ENCODE measurements at regions not wholly inside any gene's neighbourhood (a gene's known extent, or its start where the extent isn't known, plus 50 kb on each side); places are given as distances from the start of the nearest gene placed in this dataset.

DNA sequence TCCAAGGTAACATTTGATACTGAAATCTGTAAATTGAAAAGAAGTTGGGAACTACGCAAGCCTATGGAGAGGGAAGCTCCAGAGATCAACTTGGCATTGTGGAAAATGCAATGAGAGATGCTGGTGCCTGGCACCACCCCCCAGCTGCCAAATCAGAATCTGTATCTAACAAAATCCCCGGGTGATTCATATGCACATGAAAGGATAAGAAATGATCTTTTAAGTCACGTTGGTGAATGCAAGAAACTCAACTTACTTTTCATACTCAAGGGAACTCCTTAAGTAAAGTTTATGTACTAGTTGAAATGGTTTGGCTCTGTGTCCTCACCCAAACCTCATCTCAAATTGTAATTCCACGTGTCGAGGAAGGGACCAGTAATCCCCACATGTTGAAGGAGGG is 158.5 kb upstream of the MYO16 start:
- FAIRE-seq (no peak), ATAC-seq (no peak), DNase-seq (ENCODE audit: extremely low read depth in 1 of 4, low spot score in 3 of 4) (no peak)
- Histone ChIP-seq H3K79me2 (ENCODE audit: control insufficient read depth, insufficient read depth, low read length) (no peaks in the 10 kb centered on the region), H3K9me3 (replicated peaks; ENCODE audit: control insufficient read depth, insufficient read depth, low read depth, low read length) (no peaks in the 10 kb centered on the region), H3K9me1 (ENCODE audit: control insufficient read depth, insufficient read depth, low read length) (no peaks in the 10 kb centered on the region), H3K4me1 (replicated peaks in 1 of 2; ENCODE audit: control insufficient read depth in 2 of 2, insufficient read depth in 2 of 2, low read length in 2 of 2) (no peaks in the 10 kb centered on the region), H4K20me1 (replicated peaks; ENCODE audit: control insufficient read depth, insufficient read depth, low read length) (no peaks in the 10 kb centered on the region), H3K36me3 (ENCODE audit: control insufficient read depth, insufficient read depth, low read length) (no peaks in the 10 kb centered on the region), H3K27me3 (ENCODE audit: control insufficient read depth in 2 of 2, insufficient read depth in 2 of 2, low read length in 2 of 2) (no peaks in the 10 kb centered on the region), H3K9ac (ENCODE audit: insufficient read depth in 1 of 2, low read depth in 2 of 2, low read length in 2 of 2) (no peak overlapping the region), H3K4me2 (ENCODE audit: insufficient read depth, low read length) (no peak overlapping the region), H3K27ac (ENCODE audit: extremely low read depth, low read depth, low read length) (no peak overlapping the region), H3K4me3 (no peak overlapping the region), H2AFZ (ENCODE audit: low read depth, low read length) (no peak overlapping the region)
- no peak for TF ChIP-seq ZEB2 (IDR thresholded peaks at IDR 0.05)
- TF ChIP-seq TEAD1 (CRISPR knock-in tag; IDR thresholded peaks at IDR 0.05) = no peak
- TF ChIP-seq, protein P1, sequence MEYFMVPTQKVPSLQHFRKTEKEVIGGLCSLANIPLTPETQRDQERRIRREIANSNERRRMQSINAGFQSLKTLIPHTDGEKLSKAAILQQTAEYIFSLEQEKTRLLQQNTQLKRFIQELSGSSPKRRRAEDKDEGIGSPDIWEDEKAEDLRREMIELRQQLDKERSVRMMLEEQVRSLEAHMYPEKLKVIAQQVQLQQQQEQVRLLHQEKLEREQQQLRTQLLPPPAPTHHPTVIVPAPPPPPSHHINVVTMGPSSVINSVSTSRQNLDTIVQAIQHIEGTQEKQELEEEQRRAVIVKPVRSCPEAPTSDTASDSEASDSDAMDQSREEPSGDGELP (CRISPR knock-in tag; IDR thresholded peaks at IDR 0.05; ENCODE audit: borderline replicate concordance) = no peak
- no peak for TF ChIP-seq ELF1 (tag; IDR thresholded peaks at IDR 0.05)
- BruUV-seq (replicated peaks) = no TSS peak
- in situ Hi-C loops (cut with MboI) (no loop called here), intact Hi-C loops (cut with micrococcal nuclease) (no loop called here)
- CTCF ChIA-PET (ENCODE audit: low intra/inter-chr PET ratio) = no interaction called here
- POLR2A ChIA-PET = no interaction called here
- 11% methylated on average over 4 of the region's 5 CpGs for WGBS (ENCODE audit: insufficient coverage, low coverage, missing lambda C conversion rate)

DNA sequence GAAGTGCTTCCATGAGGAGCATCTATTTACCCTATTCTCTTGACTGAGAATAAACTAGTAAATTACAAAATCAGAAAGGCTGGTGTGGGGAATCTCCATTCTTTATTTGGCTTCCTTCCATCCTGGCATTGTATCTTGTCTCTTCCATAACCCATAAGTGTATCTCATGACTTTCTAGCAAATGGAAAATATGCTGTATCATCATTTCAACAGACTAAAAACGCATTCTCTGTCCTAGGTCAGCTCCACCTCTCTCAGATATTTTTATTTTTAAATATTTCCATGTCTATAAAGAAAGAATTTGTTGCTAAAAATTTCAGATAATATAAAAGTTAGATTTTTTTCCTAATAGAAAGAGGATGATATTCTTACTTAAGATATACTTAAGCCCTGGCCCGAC is 154.2 kb upstream of the MYO16 start:
- Histone ChIP-seq H4K20me1 (replicated peaks; ENCODE audit: control insufficient read depth, insufficient read depth, low read length) (no peaks in the 10 kb centered on the region), H2AFZ (ENCODE audit: low read depth, low read length) (no peak overlapping the region), H3K4me2 (ENCODE audit: insufficient read depth, low read length) (no peak overlapping the region), H3K4me3 (no peak overlapping the region), H3K36me3 (ENCODE audit: control insufficient read depth, insufficient read depth, low read length) (no peaks in the 10 kb centered on the region), H3K27ac (ENCODE audit: extremely low read depth, low read depth, low read length) (no peak overlapping the region), H3K9ac (ENCODE audit: insufficient read depth in 1 of 2, low read depth in 2 of 2, low read length in 2 of 2) (no peak overlapping the region), H3K9me1 (ENCODE audit: control insufficient read depth, insufficient read depth, low read length) (no peaks in the 10 kb centered on the region), H3K9me3 (replicated peaks; ENCODE audit: control insufficient read depth, insufficient read depth, low read depth, low read length) (no peaks in the 10 kb centered on the region), H3K79me2 (ENCODE audit: control insufficient read depth, insufficient read depth, low read length) (no peaks in the 10 kb centered on the region), H3K4me1 (replicated peaks in 1 of 2; ENCODE audit: control insufficient read depth in 2 of 2, insufficient read depth in 2 of 2, low read length in 2 of 2) (no peaks in the 10 kb centered on the region), H3K27me3 (ENCODE audit: control insufficient read depth in 2 of 2, insufficient read depth in 2 of 2, low read length in 2 of 2) (no peaks in the 10 kb centered on the region)
- ChIA-PET CTCF (ENCODE audit: low intra/inter-chr PET ratio) (no interaction called here), POLR2A (no interaction called here)
- no peak for ATAC-seq
- BruUV-seq (replicated peaks) = no TSS peak
- intact Hi-C loops (cut with micrococcal nuclease) (no loop called here), in situ Hi-C loops (cut with MboI) (no loop called here)
- no peak for DNase-seq (ENCODE audit: extremely low read depth in 1 of 4, low spot score in 3 of 4)
- no peak for FAIRE-seq
- 11% methylated on average over 2 of the region's 2 CpGs for WGBS (ENCODE audit: insufficient coverage, low coverage, missing lambda C conversion rate)
- TF ChIP-seq TAF1 (IDR thresholded peaks at IDR 0.05; ENCODE audit: control insufficient read depth, extremely low read depth, insufficient read depth, low read length, severe bottlenecking) (no peak), CBX5 (IDR thresholded peaks at IDR 0.05; ENCODE audit: borderline replicate concordance, low read depth) (no peak), HLTF (IDR thresholded peaks at IDR 0.05) (no peak), CEBPB (tag; IDR thresholded peaks at IDR 0.05) (no peak), MAFG (tag; conservative IDR thresholded peaks at IDR 0.05) (peak; percentile 79), ERF (CRISPR knock-in tag; IDR thresholded peaks at IDR 0.05) (no peak), NELFE (IDR thresholded peaks at IDR 0.05; ENCODE audit: insufficient read depth, insufficient read length) (no peak), MAFK (IDR thresholded peaks at IDR 0.05; ENCODE audit: low read length) (peak; percentile 79), MAFF (IDR thresholded peaks at IDR 0.05; ENCODE audit: low read length) (peak; percentile 80)
- TF ChIP-seq, protein P2, sequence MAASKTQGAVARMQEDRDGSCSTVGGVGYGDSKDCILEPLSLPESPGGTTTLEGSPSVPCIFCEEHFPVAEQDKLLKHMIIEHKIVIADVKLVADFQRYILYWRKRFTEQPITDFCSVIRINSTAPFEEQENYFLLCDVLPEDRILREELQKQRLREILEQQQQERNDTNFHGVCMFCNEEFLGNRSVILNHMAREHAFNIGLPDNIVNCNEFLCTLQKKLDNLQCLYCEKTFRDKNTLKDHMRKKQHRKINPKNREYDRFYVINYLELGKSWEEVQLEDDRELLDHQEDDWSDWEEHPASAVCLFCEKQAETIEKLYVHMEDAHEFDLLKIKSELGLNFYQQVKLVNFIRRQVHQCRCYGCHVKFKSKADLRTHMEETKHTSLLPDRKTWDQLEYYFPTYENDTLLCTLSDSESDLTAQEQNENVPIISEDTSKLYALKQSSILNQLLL (CRISPR knock-in tag; IDR thresholded peaks at IDR 0.05; ENCODE audit: borderline replicate concordance) = no peak
- TF ChIP-seq, protein P3, sequence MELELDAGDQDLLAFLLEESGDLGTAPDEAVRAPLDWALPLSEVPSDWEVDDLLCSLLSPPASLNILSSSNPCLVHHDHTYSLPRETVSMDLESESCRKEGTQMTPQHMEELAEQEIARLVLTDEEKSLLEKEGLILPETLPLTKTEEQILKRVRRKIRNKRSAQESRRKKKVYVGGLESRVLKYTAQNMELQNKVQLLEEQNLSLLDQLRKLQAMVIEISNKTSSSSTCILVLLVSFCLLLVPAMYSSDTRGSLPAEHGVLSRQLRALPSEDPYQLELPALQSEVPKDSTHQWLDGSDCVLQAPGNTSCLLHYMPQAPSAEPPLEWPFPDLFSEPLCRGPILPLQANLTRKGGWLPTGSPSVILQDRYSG (tag; conservative IDR thresholded peaks at IDR 0.05; ENCODE audit: low read depth) = no peak

Measured in K562 (cell line).